ENCODE measurements at regions not wholly inside any gene's neighbourhood (a gene's known extent, or its start where the extent isn't known, plus 50 kb on each side); places are given as distances from the start of the nearest gene placed in this dataset.
"Not testable (repeated sequence)": the region's sequence is repeated elsewhere in the genome, so short reads cannot be mapped to it uniquely, and the experiment has no call there.

DNA sequence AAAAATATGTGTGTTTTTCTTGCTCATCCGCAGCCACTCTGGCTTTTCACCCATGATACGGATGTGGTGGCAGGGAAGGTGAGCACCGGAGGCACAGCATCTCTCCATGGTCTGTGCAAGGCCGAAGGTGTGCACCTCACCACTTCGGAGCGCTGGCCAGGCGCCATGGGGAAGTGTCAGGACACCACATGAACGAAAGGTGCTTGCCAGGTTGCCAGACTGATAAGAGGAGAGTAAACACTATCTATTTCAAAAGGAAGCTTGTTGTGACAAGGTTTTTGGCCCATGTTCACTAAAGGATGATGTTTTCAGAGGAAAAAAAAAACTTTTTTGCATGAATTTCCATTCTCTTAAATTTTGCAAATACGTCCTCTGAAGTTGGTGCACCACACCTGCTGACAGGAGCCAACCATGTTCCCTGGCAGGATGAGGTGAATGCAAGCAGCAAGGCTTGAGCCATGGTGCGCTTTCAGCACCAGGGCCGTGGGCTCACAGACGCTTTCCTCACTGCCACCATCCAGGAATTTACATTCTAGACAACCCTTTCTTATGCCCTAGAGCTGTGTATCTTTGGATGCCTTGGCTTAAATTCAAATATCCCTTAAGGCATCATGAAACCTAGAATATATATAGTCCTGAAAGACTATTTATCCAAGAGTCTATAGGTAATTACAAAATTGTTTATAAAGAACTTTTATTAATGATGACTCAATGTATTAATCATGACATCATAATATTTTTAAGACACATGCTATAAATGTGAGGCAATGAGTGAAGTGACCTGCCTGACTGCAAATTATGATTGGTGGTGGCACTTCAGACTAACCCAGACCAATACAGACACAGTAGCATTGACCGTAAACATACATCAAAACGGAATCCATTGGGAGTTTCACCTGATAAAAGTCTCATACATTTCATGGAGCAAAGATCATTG is 234.5 kb downstream of the TFAP2A start:
- H3K4me3 Mint-ChIP-seq: no peak overlapping the region
- no peak overlapping the region for H3K4me3 ChIP-seq (ENCODE audit: control insufficient read depth in 1 of 2, extremely low read depth in 1 of 2, low read length in 1 of 2)
- no peaks in the 10 kb centered on the region for H3K27me3 ChIP-seq (replicated peaks in 1 of 2; ENCODE audit: control insufficient read depth in 2 of 2, extremely low read depth in 1 of 2, insufficient read depth in 2 of 2, low read length in 1 of 2)

GRCh38 chr6:10177704-10178103 is 237.2 kb downstream of the TFAP2A start:
- no peaks in the 10 kb centered on the region for H3K27me3 ChIP-seq (replicated peaks in 1 of 2; ENCODE audit: control insufficient read depth in 2 of 2, extremely low read depth in 1 of 2, insufficient read depth in 2 of 2, low read length in 1 of 2)

More for the DNA sequence above, 234.5 kb downstream of the TFAP2A start:
- no peaks in the 10 kb centered on the region for H3K9me3 ChIP-seq
- ChIA-PET POLR2A (no interaction called here), CTCF (no interaction called here)
- ATAC-seq (replicated peaks in 1 of 4) (no peak), DNase-seq (no peak)
- 89% methylated on average over 11 of the region's 14 CpGs for WGBS (ENCODE audit: insufficient coverage)
- Mint-ChIP-seq H3K4me1 (no peaks in the 10 kb centered on the region), H3K27me3 (no peaks in the 10 kb centered on the region), H3K36me3 (no peaks in the 10 kb centered on the region), H3K27ac (no peak overlapping the region), H3K9me3 (peaks cover 0 to 2% (median 0%) of the 10 kb centered on the region in 3 donors)
- no peak overlapping the region for H3K27ac ChIP-seq (ENCODE audit: low read length)
- H3K36me3 ChIP-seq (ENCODE audit: control insufficient read depth in 2 of 2, extremely low read depth in 1 of 2, insufficient read depth in 1 of 2, low read length in 1 of 2): no peaks in the 10 kb centered on the region
- H3K4me1 ChIP-seq (ENCODE audit: control insufficient read depth in 1 of 2, extremely low read depth in 1 of 2, insufficient read depth in 2 of 2, low read length in 2 of 2): no peaks in the 10 kb centered on the region

GRCh38 chr6:10175362-10175761 is 239.5 kb downstream of the TFAP2A start:
- POLR2A ChIA-PET: no interaction called here
- Mint-ChIP-seq H3K4me3 (no peak overlapping the region), H3K4me1 (no peaks in the 10 kb centered on the region), H3K27ac (no peak overlapping the region), H3K27me3 (no peaks in the 10 kb centered on the region), H3K36me3 (no peaks in the 10 kb centered on the region), H3K9me3 (peaks cover 2 to 10% (median 7%) of the 10 kb centered on the region in 3 donors)
- CTCF ChIA-PET: no interaction called here
- DNase-seq (no peak), ATAC-seq (replicated peaks in 1 of 4) (no peak)
- no peaks in the 10 kb centered on the region for H3K27me3 ChIP-seq (replicated peaks in 1 of 2; ENCODE audit: control insufficient read depth in 2 of 2, extremely low read depth in 1 of 2, insufficient read depth in 2 of 2, low read length in 1 of 2)
- no peaks in the 10 kb centered on the region for H3K4me1 ChIP-seq (ENCODE audit: control insufficient read depth in 1 of 2, extremely low read depth in 1 of 2, insufficient read depth in 2 of 2, low read length in 2 of 2)
- H3K36me3 ChIP-seq (ENCODE audit: control insufficient read depth in 2 of 2, extremely low read depth in 1 of 2, insufficient read depth in 1 of 2, low read length in 1 of 2): no peaks in the 10 kb centered on the region
- no peaks in the 10 kb centered on the region for H3K9me3 ChIP-seq
- H3K4me3 ChIP-seq (ENCODE audit: control insufficient read depth in 1 of 2, extremely low read depth in 1 of 2, low read length in 1 of 2): no peak overlapping the region
- no peak overlapping the region for H3K27ac ChIP-seq (ENCODE audit: low read length)

More at GRCh38 chr6:10177704-10178103, 237.2 kb downstream of the TFAP2A start:
- ATAC-seq (replicated peaks in 1 of 4) (no peak), DNase-seq (no peak)
- Mint-ChIP-seq H3K27me3 (no peaks in the 10 kb centered on the region), H3K9me3 (peaks cover 0 to 2% (median 0%) of the 10 kb centered on the region in 3 donors), H3K27ac (no peak overlapping the region), H3K4me1 (no peaks in the 10 kb centered on the region), H3K4me3 (no peak overlapping the region), H3K36me3 (no peaks in the 10 kb centered on the region)
- H3K4me1 ChIP-seq (ENCODE audit: control insufficient read depth in 1 of 2, extremely low read depth in 1 of 2, insufficient read depth in 2 of 2, low read length in 2 of 2): no peaks in the 10 kb centered on the region
- ChIA-PET POLR2A (no interaction called here), CTCF (no interaction called here)
- no peak overlapping the region for H3K4me3 ChIP-seq (ENCODE audit: control insufficient read depth in 1 of 2, extremely low read depth in 1 of 2, low read length in 1 of 2)
- H3K36me3 ChIP-seq (ENCODE audit: control insufficient read depth in 2 of 2, extremely low read depth in 1 of 2, insufficient read depth in 1 of 2, low read length in 1 of 2): no peaks in the 10 kb centered on the region
- no peak overlapping the region for H3K27ac ChIP-seq (ENCODE audit: low read length)
- H3K9me3 ChIP-seq: no peaks in the 10 kb centered on the region

GRCh38 chr6:10174761-10175160 is 240.1 kb downstream of the TFAP2A start:
- no peak overlapping the region for H3K4me3 Mint-ChIP-seq
- H3K9me3 Mint-ChIP-seq: peaks cover 2 to 11% (median 7%) of the 10 kb centered on the region in 3 donors
- Histone ChIP-seq H3K36me3 (ENCODE audit: control insufficient read depth in 2 of 2, extremely low read depth in 1 of 2, insufficient read depth in 1 of 2, low read length in 1 of 2) (no peaks in the 10 kb centered on the region), H3K27me3 (replicated peaks in 1 of 2; ENCODE audit: control insufficient read depth in 2 of 2, extremely low read depth in 1 of 2, insufficient read depth in 2 of 2, low read length in 1 of 2) (no peaks in the 10 kb centered on the region), H3K9me3 (no peaks in the 10 kb centered on the region), H3K4me3 (ENCODE audit: control insufficient read depth in 1 of 2, extremely low read depth in 1 of 2, low read length in 1 of 2) (no peak overlapping the region), H3K27ac (ENCODE audit: low read length) (no peak overlapping the region), H3K4me1 (ENCODE audit: control insufficient read depth in 1 of 2, extremely low read depth in 1 of 2, insufficient read depth in 2 of 2, low read length in 2 of 2) (no peaks in the 10 kb centered on the region)
- no peak overlapping the region for H3K27ac Mint-ChIP-seq
- CTCF ChIA-PET: no interaction called here
- no peaks in the 10 kb centered on the region for H3K27me3 Mint-ChIP-seq
- DNase-seq: no peak
- WGBS (ENCODE audit: insufficient coverage): no CpG with 5 or more reads among the region's 6 CpGs
- POLR2A ChIA-PET: no interaction called here
- H3K4me1 Mint-ChIP-seq: no peaks in the 10 kb centered on the region
- H3K36me3 Mint-ChIP-seq: no peaks in the 10 kb centered on the region
- no peak for ATAC-seq (replicated peaks in 1 of 4)

DNA sequence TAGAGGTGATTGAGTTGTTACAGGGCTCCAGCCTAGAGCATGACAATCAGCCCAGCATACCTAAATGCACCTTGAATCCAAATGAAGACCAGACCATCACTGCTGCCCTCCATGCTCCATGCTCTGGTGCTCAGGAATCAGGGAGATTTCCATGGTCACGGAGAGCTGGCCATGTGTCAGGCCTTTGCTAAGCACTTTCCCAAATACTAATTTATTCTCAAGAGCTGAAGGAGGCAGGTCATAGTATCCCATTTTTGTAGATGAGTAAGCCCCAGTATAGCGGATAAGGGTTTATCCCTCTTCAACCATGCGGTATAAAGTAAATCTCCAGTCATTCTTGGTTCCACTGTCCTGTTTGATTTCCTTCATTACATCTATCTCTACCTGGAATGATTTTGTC is 240.8 kb downstream of the TFAP2A start:
- H3K9me3 ChIP-seq: no peaks in the 10 kb centered on the region
- no peak overlapping the region for H3K4me3 ChIP-seq (ENCODE audit: control insufficient read depth in 1 of 2, extremely low read depth in 1 of 2, low read length in 1 of 2)
- CTCF ChIA-PET: no interaction called here
- Mint-ChIP-seq H3K27me3 (no peaks in the 10 kb centered on the region), H3K27ac (no peak overlapping the region), H3K4me3 (no peak overlapping the region), H3K4me1 (no peaks in the 10 kb centered on the region), H3K9me3 (peaks cover 2 to 11% (median 7%) of the 10 kb centered on the region in 3 donors), H3K36me3 (no peaks in the 10 kb centered on the region)
- no CpG with 5 or more reads among the region's 3 CpGs for WGBS (ENCODE audit: insufficient coverage)
- H3K27me3 ChIP-seq (replicated peaks in 1 of 2; ENCODE audit: control insufficient read depth in 2 of 2, extremely low read depth in 1 of 2, insufficient read depth in 2 of 2, low read length in 1 of 2): peaks cover 0 to 2% of the 10 kb centered on the region in 2 experiments
- no peak overlapping the region for H3K27ac ChIP-seq (ENCODE audit: low read length)
- no peaks in the 10 kb centered on the region for H3K36me3 ChIP-seq (ENCODE audit: control insufficient read depth in 2 of 2, extremely low read depth in 1 of 2, insufficient read depth in 1 of 2, low read length in 1 of 2)
- no peaks in the 10 kb centered on the region for H3K4me1 ChIP-seq (ENCODE audit: control insufficient read depth in 1 of 2, extremely low read depth in 1 of 2, insufficient read depth in 2 of 2, low read length in 2 of 2)
- DNase-seq (no peak), ATAC-seq (replicated peaks in 1 of 4) (no peak)
- POLR2A ChIA-PET: no interaction called here

DNA sequence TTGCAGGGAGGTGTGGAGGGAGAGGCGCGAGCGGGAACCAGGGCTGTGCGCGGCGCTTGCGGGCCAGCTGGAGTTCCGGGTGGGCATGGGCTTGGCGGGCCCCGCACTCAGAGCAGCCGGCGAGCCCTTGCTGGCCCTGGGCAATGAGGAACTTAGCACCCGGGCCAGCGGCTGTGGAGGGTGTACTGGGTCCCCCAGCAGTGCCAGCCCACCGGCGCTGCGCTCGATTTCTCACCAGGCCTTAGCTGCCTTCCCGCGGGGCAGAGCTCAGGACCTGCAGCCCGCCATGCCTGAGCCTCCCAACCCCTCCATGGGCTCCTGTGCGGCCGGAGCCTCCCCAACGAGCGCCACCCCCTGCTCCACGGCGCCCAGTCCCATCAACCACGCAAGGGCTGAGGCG is 243.2 kb downstream of the TFAP2A start:
- H3K36me3 Mint-ChIP-seq; DNase-seq; ATAC-seq (replicated peaks in 1 of 4); H3K4me1 Mint-ChIP-seq; H3K4me3 ChIP-seq (ENCODE audit: control insufficient read depth in 1 of 2, extremely low read depth in 1 of 2, low read length in 1 of 2); H3K4me3 Mint-ChIP-seq; H3K27me3 ChIP-seq (replicated peaks in 1 of 2; ENCODE audit: control insufficient read depth in 2 of 2, extremely low read depth in 1 of 2, insufficient read depth in 2 of 2, low read length in 1 of 2); H3K36me3 ChIP-seq (ENCODE audit: control insufficient read depth in 2 of 2, extremely low read depth in 1 of 2, insufficient read depth in 1 of 2, low read length in 1 of 2); H3K27ac ChIP-seq (ENCODE audit: low read length); CTCF ChIA-PET; H3K27ac Mint-ChIP-seq; H3K4me1 ChIP-seq (ENCODE audit: control insufficient read depth in 1 of 2, extremely low read depth in 1 of 2, insufficient read depth in 2 of 2, low read length in 2 of 2); POLR2A ChIA-PET; H3K9me3 ChIP-seq; H3K27me3 Mint-ChIP-seq: not testable (repeated sequence)
- WGBS (ENCODE audit: insufficient coverage): 97% methylated on average over 12 of the region's 29 CpGs
- H3K9me3 Mint-ChIP-seq: peaks cover 6 to 11% (median 7%) of the 10 kb centered on the region in 3 donors
